ENCODE measurements at regions not wholly inside any gene's neighbourhood (a gene's known extent, or its start where the extent isn't known, plus 50 kb on each side); places are given as distances from the start of the nearest gene placed in this dataset.

- no peak for DNase-seq
Observed at GRCh38 chr5:96088706-96089498, 127.3 kb upstream of the ELL2 start.

GRCh38 chr5:96087939-96088338 is 126.3 kb upstream of the ELL2 start:
- no peak for DNase-seq

DNA sequence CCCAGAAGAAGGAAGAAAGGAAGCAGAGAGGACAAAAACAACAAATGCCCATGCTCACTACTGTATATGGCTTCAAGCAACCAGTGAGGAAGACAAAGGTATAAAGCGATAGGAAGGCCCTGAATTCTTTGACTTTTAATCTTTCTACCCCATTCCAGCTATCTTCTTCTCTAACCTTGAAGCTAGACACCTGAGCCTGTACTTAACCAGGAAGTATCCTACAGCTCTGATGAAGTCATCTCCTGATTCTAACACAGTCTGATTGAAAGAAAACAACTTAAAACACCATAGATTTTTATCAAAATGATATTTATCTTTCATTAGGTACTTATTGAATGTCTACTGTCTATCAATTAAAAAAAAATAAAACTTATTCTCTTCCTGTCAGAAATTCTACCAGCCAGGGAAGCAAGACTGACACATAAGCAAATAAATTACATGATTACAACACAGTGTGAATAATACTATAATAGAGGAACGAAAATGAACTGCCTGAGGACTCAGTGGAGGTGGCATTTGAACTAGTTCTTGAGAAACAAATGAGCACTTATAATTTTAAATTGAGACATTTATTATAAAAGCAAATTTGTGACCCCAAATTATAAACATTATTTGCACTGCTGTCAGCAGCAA is 123.3 kb upstream of the ELL2 start:
- no peak for DNase-seq

GRCh38 chr5:96083361-96083881 is 121.8 kb upstream of the ELL2 start:
- DNase-seq: no peak

- no peak for DNase-seq
Observed at GRCh38 chr5:96081276-96081858, 119.7 kb upstream of the ELL2 start.

- peak; percentile 53 for DNase-seq
Observed at GRCh38 chr5:96080557-96080956, 118.9 kb upstream of the ELL2 start.

- DNase-seq: no peak
Observed at GRCh38 chr5:96079962-96080361, 118.3 kb upstream of the ELL2 start.

GRCh38 chr5:96079075-96079474 is 117.4 kb upstream of the ELL2 start:
- DNase-seq: peak; percentile 94

DNA sequence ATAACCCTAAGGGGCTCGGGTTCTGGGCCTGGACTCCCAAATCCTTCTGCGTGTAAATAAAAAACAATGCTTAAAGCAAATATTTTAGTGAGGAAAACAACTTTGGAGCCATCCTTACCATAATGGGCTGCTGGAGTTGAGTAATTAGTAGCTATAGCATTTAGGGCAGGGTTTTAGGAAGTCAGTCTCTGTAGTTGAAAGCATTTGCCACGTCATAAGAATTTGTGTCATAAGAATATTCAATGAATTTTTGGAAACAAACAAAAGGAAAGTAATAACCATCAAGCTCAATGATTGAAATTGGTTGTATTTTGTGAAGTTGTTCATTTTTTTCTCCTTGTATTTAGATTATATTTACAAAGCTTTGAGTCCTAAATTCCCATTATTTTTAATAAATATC is 114.8 kb upstream of the ELL2 start:
- no peak for DNase-seq

GRCh38 chr5:96075579-96076289 is 114.1 kb upstream of the ELL2 start:
- no peak for DNase-seq

GRCh38 chr5:96074870-96075269 is 113.2 kb upstream of the ELL2 start:
- no peak for DNase-seq

DNA sequence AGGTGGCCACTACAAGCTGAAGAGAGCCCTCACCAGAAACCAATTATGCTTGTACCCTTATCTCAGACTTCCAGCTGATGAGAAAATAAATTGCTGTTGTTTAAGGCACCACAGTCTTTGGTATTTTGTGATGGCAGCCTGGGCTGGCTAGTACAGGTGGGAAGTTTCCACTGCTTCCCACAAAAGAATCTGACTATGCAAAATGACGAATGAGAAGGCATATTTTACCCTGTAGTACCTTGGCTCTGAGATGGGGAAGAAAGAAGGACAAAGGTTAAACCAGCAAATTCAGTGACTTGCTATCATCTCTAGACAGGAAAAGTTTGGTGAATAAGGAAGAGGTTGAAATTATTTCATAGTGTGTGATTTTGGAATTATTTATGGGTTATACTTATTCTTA is 112.8 kb upstream of the ELL2 start:
- DNase-seq: no peak

DNA sequence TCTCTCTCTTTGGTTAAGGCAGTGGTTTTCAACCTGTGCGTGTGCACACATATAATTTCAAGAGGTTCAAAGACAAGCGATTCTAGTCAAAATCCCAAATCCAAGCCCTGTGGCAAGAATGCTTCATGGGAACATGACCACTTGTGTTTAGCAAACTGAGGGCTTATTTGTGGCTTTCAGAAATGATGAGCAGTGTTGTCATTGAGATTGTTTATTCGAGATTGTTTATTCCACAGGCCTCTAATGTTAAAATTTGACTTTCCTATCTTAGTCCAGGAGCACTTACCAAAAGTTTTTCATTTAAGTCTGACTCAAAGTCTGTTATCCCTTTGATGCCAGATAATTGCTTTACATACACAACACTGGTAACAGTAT is 111.1 kb upstream of the ELL2 start:
- DNase-seq: no peak

GRCh38 chr5:96072138-96072790 is 110.6 kb upstream of the ELL2 start:
- no peak for DNase-seq

DNA sequence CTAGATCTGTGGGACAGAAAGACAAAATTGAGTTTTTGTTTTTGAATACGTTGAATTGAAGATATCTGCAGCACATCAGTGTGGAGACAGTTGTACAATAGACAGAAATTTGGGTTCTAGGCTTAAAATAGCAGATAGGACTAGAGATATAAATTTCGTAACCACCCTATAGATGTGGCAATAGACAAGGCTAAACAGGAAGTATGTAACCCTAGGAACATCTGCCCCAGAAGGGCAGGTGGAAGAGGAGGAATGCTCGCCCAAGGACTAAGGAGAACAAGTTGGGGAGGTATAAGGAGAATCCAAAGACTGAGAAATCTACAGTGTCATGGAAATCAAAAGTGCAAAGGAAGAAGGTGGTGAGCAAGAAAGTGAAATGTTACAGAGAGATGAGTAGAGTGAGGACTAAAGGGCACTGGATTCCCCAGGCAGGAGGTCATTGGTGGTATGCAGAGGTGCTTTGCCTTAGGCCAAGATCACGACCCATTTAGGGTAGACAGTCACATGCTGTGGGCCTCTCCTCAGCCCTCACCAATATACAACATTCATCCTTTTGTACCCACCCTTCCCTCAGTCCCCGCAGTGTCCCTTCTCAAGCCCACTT is 109.1 kb upstream of the ELL2 start:
- DNase-seq: no peak

DNA sequence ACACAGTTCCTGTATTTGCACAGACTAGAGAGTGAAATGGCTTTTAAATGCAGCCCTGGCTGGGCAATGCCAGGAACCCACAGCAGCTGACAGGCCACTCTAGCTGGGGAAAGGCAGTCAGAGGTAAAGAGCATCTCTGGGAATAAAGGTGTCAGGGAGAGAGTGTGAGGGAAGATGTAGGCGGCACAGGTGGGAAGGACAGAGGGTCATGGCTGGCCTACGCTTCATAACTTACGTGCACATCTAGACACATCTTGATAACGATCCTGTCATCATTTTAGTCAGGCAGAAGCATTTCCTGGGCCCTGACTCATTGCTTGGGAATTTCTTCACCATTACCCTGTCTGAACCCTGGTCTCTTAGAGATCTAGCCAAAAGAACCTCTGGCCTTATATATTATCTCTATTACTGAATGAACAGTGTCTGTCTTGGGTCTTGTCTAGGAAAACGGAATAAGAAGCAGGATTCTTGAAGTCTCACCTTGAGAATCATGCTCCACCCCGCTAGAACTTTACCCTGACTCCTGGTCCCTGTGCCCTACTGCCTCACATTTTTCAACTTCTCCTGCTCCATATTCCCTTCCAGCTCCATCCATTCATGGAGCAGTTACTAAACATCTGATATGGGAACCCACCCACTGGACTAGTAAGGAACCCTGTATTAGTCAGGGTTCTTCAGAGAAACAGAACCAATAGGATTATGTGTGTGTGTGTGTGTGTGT is 106.4 kb upstream of the ELL2 start:
- DNase-seq: peak; percentile 96

DNA sequence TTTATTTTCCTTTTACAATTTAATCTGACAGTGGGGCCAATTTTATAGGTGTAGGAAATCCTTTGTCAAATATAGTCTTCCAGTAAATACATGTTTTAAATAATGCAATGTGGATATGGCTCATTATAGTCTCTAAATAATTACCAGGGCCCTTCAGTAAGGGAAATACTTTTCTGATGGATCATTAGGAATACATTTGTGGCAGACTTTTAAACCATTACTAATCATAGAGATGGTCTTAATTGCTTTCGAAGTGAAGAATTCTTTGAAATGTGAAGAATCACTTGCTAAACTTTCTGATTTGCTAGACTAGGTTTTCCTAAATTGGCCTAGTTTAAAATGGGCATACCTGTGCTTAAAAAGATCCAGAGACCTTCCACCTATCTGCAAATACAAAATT is 105.6 kb upstream of the ELL2 start:
- DNase-seq: peak; percentile 52

GRCh38 chr5:96066386-96066719 is 104.7 kb upstream of the ELL2 start:
- DNase-seq: no peak

- no peak for DNase-seq
Observed at GRCh38 chr5:96065685-96066385, 104.2 kb upstream of the ELL2 start.

DNA sequence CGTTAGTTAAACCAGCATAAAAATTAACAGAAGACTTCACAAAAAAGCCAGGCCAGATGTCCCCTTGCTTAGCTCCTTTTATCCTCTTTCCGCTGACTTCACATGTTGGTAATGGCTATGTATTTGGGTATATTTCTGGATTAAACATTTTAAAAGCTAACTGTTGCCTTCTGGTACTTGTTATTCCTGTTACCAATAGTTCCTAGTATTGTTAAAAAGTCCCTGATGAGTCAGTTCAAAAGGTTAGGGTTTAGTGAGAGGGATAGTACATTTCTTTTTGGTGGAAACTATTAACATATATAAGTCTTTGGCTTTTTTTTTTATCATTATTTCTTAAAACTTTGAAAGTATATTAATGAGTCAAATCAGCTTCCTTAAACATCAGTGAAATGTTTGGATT is 103.2 kb upstream of the ELL2 start:
- no peak for DNase-seq

DNA sequence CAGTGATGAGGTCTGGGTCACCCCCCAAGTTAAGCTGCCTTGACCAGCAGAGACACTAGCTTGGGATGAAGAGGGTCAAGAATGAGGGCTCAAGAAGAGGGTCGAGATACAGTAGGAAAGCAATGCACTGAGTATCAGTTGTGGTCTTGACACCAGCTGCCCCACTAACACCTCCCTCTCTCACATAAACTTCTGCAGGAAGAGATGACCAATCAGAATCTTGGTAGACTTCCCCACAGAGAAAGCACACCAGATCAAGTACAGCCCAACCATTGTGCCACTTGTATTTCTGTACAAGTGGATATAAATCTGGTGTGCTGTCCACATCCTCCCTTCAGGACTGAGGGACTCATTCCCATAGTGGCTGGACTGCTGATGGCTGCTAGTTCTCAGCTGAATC is 101.2 kb upstream of the ELL2 start:
- no peak for DNase-seq

Data from fibroblast of upper back skin (primary cell).